HUDEP-2 (cell line): ENCODE measurements at regions not wholly inside any gene's neighbourhood (a gene's known extent, or its start where the extent isn't known, plus 50 kb on each side); places are given as distances from the start of the nearest gene placed in this dataset.

ENCODE experiments used
- DNase-seq, 76 experiments: peaks; one replicate each; lab custom pipeline; 2025; ENCODE audit not compliant: unreplicated experiment in 76 of 76; lab: John Stamatoyannopoulos, UW

- DNase-seq, result no peak
Measured at GRCh38 chr13:75920536-75920935, 284.4 kb downstream of the LMO7 start.

DNA sequence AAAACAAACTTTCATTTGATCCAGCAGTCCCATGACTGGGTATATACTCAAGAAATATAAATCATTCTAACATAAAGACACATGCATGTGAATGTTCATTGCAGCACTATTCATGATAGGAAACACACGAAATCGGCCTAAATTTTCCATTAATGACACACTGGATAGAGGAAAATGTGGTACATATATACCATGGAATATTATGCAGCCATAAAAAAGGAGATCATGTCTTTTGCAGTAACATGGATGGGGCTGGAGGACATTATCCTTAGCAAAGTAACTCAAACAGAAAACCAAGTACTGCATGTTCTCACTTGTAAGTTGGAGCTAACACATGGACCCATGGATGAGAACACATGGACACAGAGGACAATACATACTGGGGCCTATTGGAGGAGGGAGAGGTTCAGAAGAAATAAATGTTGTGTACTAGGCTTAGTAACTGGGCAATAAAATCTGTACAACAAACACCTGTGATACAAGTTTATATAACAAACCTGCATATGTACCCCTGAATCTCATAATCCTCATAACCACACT, 283.6 kb downstream of the LMO7 start:
- DNase-seq, result no peak

DNA sequence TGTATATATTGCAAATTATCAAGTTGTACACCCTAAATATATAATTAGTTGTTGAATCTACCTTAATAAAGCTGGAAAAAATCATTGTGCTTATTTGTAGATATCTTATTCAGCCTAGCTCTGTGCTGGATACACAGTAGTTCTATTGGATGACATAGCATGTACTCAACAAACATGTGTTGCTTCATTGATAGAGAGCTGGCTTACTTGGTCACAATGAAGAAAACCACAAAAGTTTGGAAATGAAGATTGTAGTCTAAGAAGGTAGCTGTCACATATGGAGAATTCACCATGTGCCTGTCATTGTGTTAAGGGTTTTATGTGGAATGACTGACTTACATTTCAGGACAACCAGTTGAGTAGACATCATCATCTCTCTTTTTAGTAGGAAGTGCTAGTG, 278.9 kb downstream of the LMO7 start:
- DNase-seq, result no peak

- DNase-seq, result no peak
Measured at GRCh38 chr13:75913925-75914324, 277.8 kb downstream of the LMO7 start.

GRCh38 chr13:75910591-75910990, 274.5 kb downstream of the LMO7 start:
- no peak for DNase-seq
